ENCODE measurements at regions not wholly inside any gene's neighbourhood (a gene's known extent, or its start where the extent isn't known, plus 50 kb on each side); places are given as distances from the start of the nearest gene placed in this dataset.

DNA sequence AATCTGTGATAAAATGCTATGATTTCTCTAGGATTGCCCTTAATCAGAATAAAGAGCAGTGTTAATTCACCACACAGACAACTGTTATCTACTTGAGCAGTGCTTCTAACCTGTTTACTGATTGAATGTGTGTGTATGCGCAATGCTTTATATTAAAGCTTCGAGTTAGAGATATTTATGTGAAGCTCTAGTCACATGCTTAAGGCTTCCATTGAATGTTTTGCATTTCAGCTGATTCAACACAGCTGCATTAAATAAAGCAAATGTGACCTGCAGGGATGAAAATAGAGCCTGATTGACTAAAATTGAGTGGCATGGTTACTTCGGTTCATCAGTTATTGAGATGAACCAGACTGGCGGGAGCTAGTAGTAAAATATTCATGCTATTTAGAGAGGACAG lies 395.3 kb downstream of the JRKL start:
- no peak overlapping the region for H3T11ph ChIP-seq (ENCODE audit: low read length)
- no peaks in the 10 kb centered on the region for H3K27me3 Mint-ChIP-seq (ENCODE audit: low read depth)
- H3K14ac ChIP-seq (ENCODE audit: insufficient read depth, low read length), result no peak overlapping the region
- no peak overlapping the region for H2BK120ac ChIP-seq (ENCODE audit: low read depth, low read length, poor library complexity, severe bottlenecking)
- H2AFZ ChIP-seq (ENCODE audit: low read length), result no peak overlapping the region
- H3K4me3 Mint-ChIP-seq, result no peak overlapping the region
- no peak for DNase-seq
- H3K9me3 ChIP-seq (ENCODE audit: control insufficient read depth, low read depth, low read length), result no peaks in the 10 kb centered on the region
- H2BK15ac ChIP-seq (ENCODE audit: low read depth, low read length), result no peak overlapping the region
- H2AK5ac ChIP-seq (ENCODE audit: insufficient read length, low read length), result no peak overlapping the region
- H3K27ac Mint-ChIP-seq, result no peak overlapping the region
- no peak for TF ChIP-seq CTCF (conservative IDR thresholded peaks at IDR 0.05)
- no peak overlapping the region for H3K4ac ChIP-seq (ENCODE audit: low read depth, low read length)
- H4K20me1 ChIP-seq (ENCODE audit: control insufficient read depth, insufficient read depth, insufficient read length), result no peaks in the 10 kb centered on the region
- peaks cover 2 to 4% of the 10 kb centered on the region in 2 experiments; a peak in 2 of 5 replicates for H3K9me3 Mint-ChIP-seq
- no peaks in the 10 kb centered on the region for H3K79me1 ChIP-seq (ENCODE audit: insufficient read depth, low read depth, low read length, poor library complexity, severe bottlenecking)
- no peak overlapping the region for H2BK12ac ChIP-seq (ENCODE audit: insufficient read length, low read depth, low read length)
- no peak overlapping the region for H2BK5ac ChIP-seq (ENCODE audit: insufficient read length, low read length)
- no peaks in the 10 kb centered on the region for H3K36me3 Mint-ChIP-seq (ENCODE audit: insufficient read depth in 1 of 3, low read depth in 3 of 3)
- H3K18ac ChIP-seq (ENCODE audit: insufficient read length, low read depth, low read length), result no peak overlapping the region
- no peaks in the 10 kb centered on the region for H3K79me2 ChIP-seq (ENCODE audit: insufficient read depth, low read length)
- no peak overlapping the region for H3K9ac ChIP-seq (ENCODE audit: extremely low read depth, insufficient read length, low read length)
- no peak overlapping the region for H4K91ac ChIP-seq (ENCODE audit: insufficient read length, low read depth, low read length)
- H3K4me1 ChIP-seq (ENCODE audit: insufficient read depth, low read length), result no peaks in the 10 kb centered on the region
- no peaks in the 10 kb centered on the region for H3K4me1 Mint-ChIP-seq
- H3K56ac ChIP-seq (ENCODE audit: insufficient read length, low read depth, low read length), result no peak overlapping the region
- no peaks in the 10 kb centered on the region for H3K23me2 ChIP-seq (ENCODE audit: insufficient read length, low read depth, low read length, poor library complexity, severe bottlenecking)
- no peak overlapping the region for H4K5ac ChIP-seq (ENCODE audit: insufficient read length, low read depth, low read length)
- no peak overlapping the region for H3K23ac ChIP-seq (ENCODE audit: insufficient read length, low read depth, low read length)
- no peak overlapping the region for H3K4me2 ChIP-seq (ENCODE audit: insufficient read depth, insufficient read length, low read length)
- H3K27me3 ChIP-seq (ENCODE audit: insufficient read depth, low read length), result no peaks in the 10 kb centered on the region
- H2BK20ac ChIP-seq (ENCODE audit: low read depth, low read length, poor library complexity, severe bottlenecking), result no peak overlapping the region
- H3K27ac ChIP-seq (ENCODE audit: insufficient read length, low read depth, low read length), result no peak overlapping the region
- no CpG with 5 or more reads among the region's 4 CpGs for WGBS (ENCODE audit: extremely low coverage, insufficient read length, low lambda C conversion rate)
- H4K8ac ChIP-seq (replicated peaks; ENCODE audit: insufficient read length, low read depth, low read length), result no peak overlapping the region
